WI38 (cell line): ENCODE measurements at regions not wholly inside any gene's neighbourhood (a gene's known extent, or its start where the extent isn't known, plus 50 kb on each side); places are given as distances from the start of the nearest gene placed in this dataset.

Experiments
- H3K4me3 ChIP-seq: 2 replicates; pipeline ENCODE4 v1.5.1; 2011; ENCODE audit warnings: low read depth, mild to moderate bottlenecking, control low read depth, low read length
- CTCF ChIP-seq: IDR thresholded peaks from 2 replicates; pipeline ENCODE4 v1.5.1; 2012; ENCODE audit warnings: low read depth, mild to moderate bottlenecking, control low read depth, low read length

- no peak for TF ChIP-seq CTCF
Observed at GRCh38 chr21:28272272-28272992, 720.2 kb downstream of the LTN1 start.

GRCh38 chr21:28269173-28269572, 723.5 kb downstream of the LTN1 start:
- TF ChIP-seq CTCF, result no peak
- H3K4me3 ChIP-seq, result no peak overlapping the region

More at GRCh38 chr21:28272272-28272992, 720.2 kb downstream of the LTN1 start:
- no peak overlapping the region for H3K4me3 ChIP-seq

- H3K4me3 ChIP-seq, result no peak overlapping the region
Observed at GRCh38 chr21:28268685-28269084, 724.0 kb downstream of the LTN1 start.

GRCh38 chr21:28267449-28267848, 725.2 kb downstream of the LTN1 start:
- TF ChIP-seq CTCF, result no peak
- H3K4me3 ChIP-seq, result no peak overlapping the region

More at GRCh38 chr21:28268685-28269084, 724.0 kb downstream of the LTN1 start:
- no peak for TF ChIP-seq CTCF

GRCh38 chr21:28266061-28266460, 726.6 kb downstream of the LTN1 start:
- no peak for TF ChIP-seq CTCF
- H3K4me3 ChIP-seq, result no peak overlapping the region

GRCh38 chr21:28263974-28264373, 728.7 kb downstream of the LTN1 start:
- no peak overlapping the region for H3K4me3 ChIP-seq
- TF ChIP-seq CTCF, result no peak

- no peak for TF ChIP-seq CTCF
- H3K4me3 ChIP-seq, result no peak overlapping the region
Observed at GRCh38 chr21:28261298-28261697, 731.4 kb downstream of the LTN1 start.
